H1 (cell line): ENCODE measurements at regions not wholly inside any gene's neighbourhood (a gene's known extent, or its start where the extent isn't known, plus 50 kb on each side); places are given as distances from the start of the nearest gene placed in this dataset.

Experiments
- CTCF ChIA-PET: fragments of 300-600 bp; sonication (Branson Sonifier 250); formaldehyde crosslinking; loops from one replicate; lab custom pipeline; 2021; ENCODE audit not compliant: partially characterized antibody; lab: Charles Lee
- POLR2A ChIA-PET: fragments of 300-600 bp; sonication (Branson Sonifier 250); formaldehyde crosslinking; loops from one replicate; lab custom pipeline; 2021; ENCODE audit warnings: inconsistent platforms; ENCODE audit not compliant: partially characterized antibody; lab: Charles Lee
- DNase-seq, 2 experiments: peaks; one replicate each; pipeline versions ENCODE4 v3.0.0 to v3.0.0-alpha.2; 2010 to 2022; ENCODE audit warnings: low spot score in 2 of 2, low read depth in 1 of 2, mixed read lengths in 1 of 2
- FAIRE-seq: peaks from 2 replicates; lab custom pipeline; 2011; peaks lifted over from hg19 to GRCh38; lab: Jason Lieb, UNC
- H2AFZ ChIP-seq: 2 replicates; pipeline ENCODE4 v1.8.1; 2012; ENCODE audit warnings: low read length, inconsistent platforms
- H2AK5ac ChIP-seq: 2 replicates; pipeline ENCODE4 v1.6.1; 2013; ENCODE audit warnings: low read depth, low read length
- H2BK120ac ChIP-seq: replicated peaks from 2 replicates; pipeline ENCODE3; 2013; ENCODE audit warnings: low read depth, low read length, inconsistent platforms
- H2BK12ac ChIP-seq: 2 replicates; pipeline ENCODE4 v1.6.1; 2013; ENCODE audit warnings: low read depth, low read length
- H2BK15ac ChIP-seq: 2 replicates; pipeline ENCODE4 v1.6.1; 2013; ENCODE audit warnings: low read length
- H2BK20ac ChIP-seq: 2 replicates; pipeline ENCODE4 v1.6.1; 2013; ENCODE audit warnings: low read length
- H2BK5ac ChIP-seq: 2 replicates; pipeline ENCODE4 v1.6.1; 2013; ENCODE audit warnings: low read depth, low read length
- H3K14ac ChIP-seq: 2 replicates; pipeline ENCODE4 v1.6.1; 2013; ENCODE audit warnings: inconsistent platforms; ENCODE audit not compliant: insufficient read length
- H3K18ac ChIP-seq: 2 replicates; pipeline ENCODE4 v1.6.1; 2013; ENCODE audit warnings: low read length; ENCODE audit errors: extremely low read depth
- H3K23ac ChIP-seq: 2 replicates; pipeline ENCODE4 v1.6.1; 2013; ENCODE audit warnings: inconsistent platforms; ENCODE audit not compliant: insufficient read length
- H3K23me2 ChIP-seq: 2 replicates; pipeline ENCODE4 v1.6.1; 2013; ENCODE audit warnings: low read depth, low read length
- H3K27ac ChIP-seq: 2 replicates; pipeline ENCODE4 v1.6.1; 2011; ENCODE audit warnings: low read depth, low read length, inconsistent platforms
- H3K27me3 ChIP-seq, 4 experiments: replicated peaks in 1 of 4; 1 replicate in 1 of 4; 2 replicates in 3 of 4; pipeline versions ENCODE4 v1.6.1 to v1.8.1; 2011 to 2013; ENCODE audit warnings: low read length in 3 of 4, mild to moderate bottlenecking in 3 of 4, inconsistent platforms in 2 of 4, mixed read lengths in 2 of 4, moderate library complexity in 1 of 4; ENCODE audit not compliant: control insufficient read depth in 3 of 4, insufficient read depth in 3 of 4; ENCODE audit errors: extremely low read depth in 1 of 4
- H3K36me3 ChIP-seq, 4 experiments: 2 replicates each; pipeline versions ENCODE4 v1.6.1 to v1.8.1; 2011 to 2013; ENCODE audit warnings: mild to moderate bottlenecking in 4 of 4, low read length in 3 of 4, moderate library complexity in 2 of 4, control low read depth in 1 of 4, inconsistent platforms in 1 of 4; ENCODE audit not compliant: insufficient read depth in 4 of 4, control insufficient read depth in 2 of 4
- H3K4ac ChIP-seq: replicated peaks from 2 replicates; pipeline ENCODE3; 2013; ENCODE audit warnings: low read length, low read depth, mixed read lengths, inconsistent platforms; ENCODE audit not compliant: insufficient read length
- H3K4me1 ChIP-seq, 4 experiments: replicated peaks in 1 of 4; 1 replicate in 1 of 4; 2 replicates in 3 of 4; pipeline versions ENCODE4 v1.6.1 to v1.8.1; 2011 to 2013; ENCODE audit warnings: low read length in 3 of 4, inconsistent platforms in 2 of 4, mixed read lengths in 1 of 4; ENCODE audit not compliant: insufficient read depth in 4 of 4, control insufficient read depth in 3 of 4
- H3K4me2 ChIP-seq, 2 experiments: 2 replicates each; pipeline versions ENCODE4 v1.6.1 to v1.8.1; 2011 to 2013; ENCODE audit warnings: low read depth in 2 of 2, low read length in 2 of 2, control low read depth in 1 of 2, inconsistent platforms in 1 of 2, mild to moderate bottlenecking in 1 of 2; ENCODE audit not compliant: insufficient read depth in 1 of 2
- H3K4me3 ChIP-seq, 4 experiments: fragments of 200-600, 300-600 bp in 1 of 4; sonication (generic), shearing (Covaris generic), sonication (Bioruptor Twin) in 1 of 4; 2 replicates each; pipeline versions ENCODE4 v1.5.1 to v1.8.1; 2011 to 2016; ENCODE audit warnings: low read length in 4 of 4, low read depth in 3 of 4, control low read depth in 2 of 4, inconsistent platforms in 2 of 4, mild to moderate bottlenecking in 2 of 4, mixed read lengths in 1 of 4, moderate library complexity in 1 of 4; ENCODE audit not compliant: insufficient read depth in 2 of 4; ENCODE audit errors: extremely low read depth in 1 of 4
- H3K56ac ChIP-seq: replicated peaks from 2 replicates; pipeline ENCODE3; 2013; ENCODE audit warnings: low read depth, mild to moderate bottlenecking, mixed read lengths, low read length, inconsistent platforms; ENCODE audit not compliant: insufficient read length
- H3K79me1 ChIP-seq: 2 replicates; pipeline ENCODE4 v1.6.1; 2013; ENCODE audit warnings: low read depth, low read length, control low read depth
- H3K79me2 ChIP-seq, 2 experiments: 2 replicates each; pipeline versions ENCODE4 v1.6.1 to v1.8.1; 2012 to 2013; ENCODE audit warnings: low read length in 2 of 2, mild to moderate bottlenecking in 2 of 2, inconsistent platforms in 1 of 2; ENCODE audit not compliant: insufficient read depth in 2 of 2, control insufficient read depth in 1 of 2
- H3K9ac ChIP-seq, 4 experiments: replicated peaks in 1 of 4; 1 replicate in 1 of 4; 2 replicates in 3 of 4; pipeline versions ENCODE4 v1.6.1 to v1.8.1; 2011 to 2013; ENCODE audit warnings: low read depth in 3 of 4, low read length in 3 of 4, control low read depth in 2 of 4, mild to moderate bottlenecking in 2 of 4, moderate library complexity in 2 of 4, inconsistent platforms in 1 of 4; ENCODE audit errors: extremely low read depth in 1 of 4
- H3K9me3 ChIP-seq, 2 experiments: 2 replicates each; pipeline versions ENCODE4 v1.6.1 to v1.8.1; 2012 to 2013; ENCODE audit warnings: mild to moderate bottlenecking in 2 of 2, moderate library complexity in 2 of 2, control low read depth in 1 of 2, inconsistent platforms in 1 of 2, low read depth in 1 of 2, low read length in 1 of 2, mixed read lengths in 1 of 2; ENCODE audit not compliant: insufficient read depth in 2 of 2
- H4K20me1 ChIP-seq, 2 experiments: replicated peaks in 1 of 2; 2 replicates each; pipeline versions ENCODE3 to v1.8.1; 2011 to 2013; ENCODE audit warnings: inconsistent platforms in 2 of 2, low read length in 2 of 2, mild to moderate bottlenecking in 1 of 2; ENCODE audit not compliant: insufficient read depth in 2 of 2, control insufficient read depth in 1 of 2
- H4K5ac ChIP-seq: 2 replicates; pipeline ENCODE4 v1.6.1; 2013; ENCODE audit warnings: low read length, low read depth, mixed read lengths, inconsistent platforms; ENCODE audit not compliant: insufficient read length
- H4K8ac ChIP-seq: 2 replicates; pipeline ENCODE4 v1.8.0; 2013; ENCODE audit warnings: mild to moderate bottlenecking, moderate library complexity, low read length, inconsistent platforms; ENCODE audit not compliant: insufficient read depth; ENCODE audit errors: extremely low read depth
- H4K91ac ChIP-seq: replicated peaks from 2 replicates; pipeline ENCODE3; 2013; ENCODE audit warnings: low read length, mixed read lengths, inconsistent platforms; ENCODE audit not compliant: insufficient read length
- ASH2L ChIP-seq: fragments of 200-600, 300-600 bp; sonication (generic); IDR thresholded peaks from one replicate; pipeline ENCODE4 v1.7.1; 2017; ENCODE audit warnings: low read length
- ATF3 ChIP-seq: IDR thresholded peaks from 2 replicates; pipeline ENCODE4 v1.6.1; 2011; ENCODE audit warnings: low read depth, mild to moderate bottlenecking, low read length; ENCODE audit not compliant: insufficient read depth
- EZH2 ChIP-seq: fragments of 200-600 bp; sonication (generic); IDR thresholded peaks from 2 replicates; pipeline ENCODE4 v1.7.1; 2012; ENCODE audit warnings: low read depth, mild to moderate bottlenecking, moderate library complexity, low read length, inconsistent platforms; ENCODE audit not compliant: severe bottlenecking
- RFX5 ChIP-seq: IDR thresholded peaks from 2 replicates; pipeline ENCODE4 v1.6.1; 2011; ENCODE audit warnings: low read depth, low read length, improper control_type of control experiment, borderline replicate concordance
- RXRA ChIP-seq: IDR thresholded peaks from 2 replicates; pipeline ENCODE4 v1.6.1; 2011; ENCODE audit warnings: low read depth, mild to moderate bottlenecking, low read length, moderate library complexity; ENCODE audit not compliant: insufficient read depth
- SIRT6 ChIP-seq: IDR thresholded peaks from one replicate; pipeline ENCODE4 v1.7.1; 2012; ENCODE audit warnings: low read length, inconsistent platforms
- SP2 ChIP-seq: IDR thresholded peaks from 2 replicates; pipeline ENCODE4 v1.6.1; 2012; ENCODE audit warnings: mild to moderate bottlenecking, low read length, inconsistent platforms
- ZNF274 ChIP-seq: IDR thresholded peaks from 2 replicates; pipeline ENCODE4 v1.7.0; 2012; ENCODE audit warnings: low read length, borderline replicate concordance; ENCODE audit errors: extremely low read depth
- WGBS, 2 experiments: shearing (Covaris generic) in 1 of 2; methylation state at CpG; one replicate each; pipeline versions ENCODE4 v1.1.6 to v1.1.7; 2013 to 2015; ENCODE audit warnings: low lambda C conversion rate in 2 of 2, mixed read lengths in 2 of 2, inconsistent platforms in 1 of 2, low coverage in 1 of 2, missing lambda C conversion rate in 1 of 2; ENCODE audit not compliant: insufficient replicate concordance in 2 of 2, insufficient coverage in 1 of 2, insufficient read length in 1 of 2; ENCODE audit errors: extremely low coverage in 1 of 2, missing lambda C conversion rate in 1 of 2; 5-methylcytosine and 5-hydroxymethylcytosine counted together

- WGBS, 2 experiments: 93% methylated on average over 5 of the region's 5 CpGs; no CpG with 5 or more reads in 1 of the 2 experiments
- H3K36me3 ChIP-seq: no peaks in the 10 kb centered on the region
- H3K4ac ChIP-seq: no peak overlapping the region
- no peaks in the 10 kb centered on the region for H3K27me3 ChIP-seq
- H2BK15ac ChIP-seq: no peak overlapping the region
- no peak overlapping the region for H2BK12ac ChIP-seq
- peaks cover 0 to 3% (median 0%) of the 10 kb centered on the region in 4 experiments; a peak in 1 of 7 replicates for H3K4me1 ChIP-seq
- no peak overlapping the region for H4K91ac ChIP-seq
- no peak overlapping the region for H2BK5ac ChIP-seq
- H2AK5ac ChIP-seq: no peak overlapping the region
- H3K9me3 ChIP-seq: no peaks in the 10 kb centered on the region
- H3K4me2 ChIP-seq: no peak overlapping the region
- H2BK120ac ChIP-seq: no peak overlapping the region
- no peaks in the 10 kb centered on the region for H4K20me1 ChIP-seq
- CTCF ChIA-PET: no interaction called here
- no peak overlapping the region for H3K23ac ChIP-seq
- H3K79me2 ChIP-seq: no peaks in the 10 kb centered on the region
- H4K8ac ChIP-seq: no peak overlapping the region
- no peak overlapping the region for H2AFZ ChIP-seq
- DNase-seq: no peak
- TF ChIP-seq ASH2L: no peak
- TF ChIP-seq ZNF274: no peak
- TF ChIP-seq SIRT6: no peak
- TF ChIP-seq ATF3: no peak
- no peak for TF ChIP-seq EZH2
- no peak for TF ChIP-seq SP2
- no peak for TF ChIP-seq RFX5
- no peak for TF ChIP-seq RXRA
- no peak for FAIRE-seq
- POLR2A ChIA-PET: no interaction called here
- no peak overlapping the region for H3K9ac ChIP-seq
- no peaks in the 10 kb centered on the region; the same call in 1 of the 2 replicates for H3K23me2 ChIP-seq
- no peak overlapping the region for H3K4me3 ChIP-seq
- no peaks in the 10 kb centered on the region for H3K79me1 ChIP-seq
- H3K56ac ChIP-seq: no peak overlapping the region
- no peak overlapping the region for H2BK20ac ChIP-seq
- H3K27ac ChIP-seq: no peak overlapping the region
- H3K14ac ChIP-seq: no peak overlapping the region
- no peak overlapping the region for H3K18ac ChIP-seq
- no peak overlapping the region for H4K5ac ChIP-seq
Measured at GRCh38 chr21:16492356-16492755, 762.6 kb downstream of the USP25 start.
